Astrocyte of the cerebellum (primary cell): ENCODE measurements at regions not wholly inside any gene's neighbourhood (a gene's known extent, or its start where the extent isn't known, plus 50 kb on each side); places are given as distances from the start of the nearest gene placed in this dataset.
A peak's percentile ranks its signal among the peaks of the same experiment; 100 is the strongest.

Experiments used
- DNase-seq: peaks from one replicate; pipeline ENCODE4 v3.0.0-alpha.2; 2011; ENCODE audit warnings: low read depth
- H3K4me3 ChIP-seq: 2 replicates; pipeline ENCODE4 v1.5.1; 2011; ENCODE audit warnings: mild to moderate bottlenecking, low read depth, low read length, moderate library complexity
- in situ Hi-C: cut with HindIII; loops from 2 replicates; pipeline ENCODE4 v1.10.0; 2017; ENCODE audit warnings: low sequenced_read_pairs
- TF ChIP-seq, protein P1 (sequence below): IDR thresholded peaks from 2 replicates; pipeline ENCODE4 v1.5.1; 2012; ENCODE audit warnings: low read length, low read depth, moderate library complexity, mild to moderate bottlenecking; ENCODE audit errors: missing control alignments

GRCh38 chr4:175469514-175469913, 342.6 kb downstream of the GPM6A start:
- TF ChIP-seq, protein P1, sequence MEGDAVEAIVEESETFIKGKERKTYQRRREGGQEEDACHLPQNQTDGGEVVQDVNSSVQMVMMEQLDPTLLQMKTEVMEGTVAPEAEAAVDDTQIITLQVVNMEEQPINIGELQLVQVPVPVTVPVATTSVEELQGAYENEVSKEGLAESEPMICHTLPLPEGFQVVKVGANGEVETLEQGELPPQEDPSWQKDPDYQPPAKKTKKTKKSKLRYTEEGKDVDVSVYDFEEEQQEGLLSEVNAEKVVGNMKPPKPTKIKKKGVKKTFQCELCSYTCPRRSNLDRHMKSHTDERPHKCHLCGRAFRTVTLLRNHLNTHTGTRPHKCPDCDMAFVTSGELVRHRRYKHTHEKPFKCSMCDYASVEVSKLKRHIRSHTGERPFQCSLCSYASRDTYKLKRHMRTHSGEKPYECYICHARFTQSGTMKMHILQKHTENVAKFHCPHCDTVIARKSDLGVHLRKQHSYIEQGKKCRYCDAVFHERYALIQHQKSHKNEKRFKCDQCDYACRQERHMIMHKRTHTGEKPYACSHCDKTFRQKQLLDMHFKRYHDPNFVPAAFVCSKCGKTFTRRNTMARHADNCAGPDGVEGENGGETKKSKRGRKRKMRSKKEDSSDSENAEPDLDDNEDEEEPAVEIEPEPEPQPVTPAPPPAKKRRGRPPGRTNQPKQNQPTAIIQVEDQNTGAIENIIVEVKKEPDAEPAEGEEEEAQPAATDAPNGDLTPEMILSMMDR = no peak
- no peak overlapping the region for H3K4me3 ChIP-seq
- in situ Hi-C loops = no loop called here
- no peak for DNase-seq

- in situ Hi-C loops = no loop called here
- no peak overlapping the region for H3K4me3 ChIP-seq
- peak; percentile 5 for DNase-seq
- TF ChIP-seq, protein P1 = no peak
Measured at GRCh38 chr4:175470131-175470530, 341.9 kb downstream of the GPM6A start.

DNA sequence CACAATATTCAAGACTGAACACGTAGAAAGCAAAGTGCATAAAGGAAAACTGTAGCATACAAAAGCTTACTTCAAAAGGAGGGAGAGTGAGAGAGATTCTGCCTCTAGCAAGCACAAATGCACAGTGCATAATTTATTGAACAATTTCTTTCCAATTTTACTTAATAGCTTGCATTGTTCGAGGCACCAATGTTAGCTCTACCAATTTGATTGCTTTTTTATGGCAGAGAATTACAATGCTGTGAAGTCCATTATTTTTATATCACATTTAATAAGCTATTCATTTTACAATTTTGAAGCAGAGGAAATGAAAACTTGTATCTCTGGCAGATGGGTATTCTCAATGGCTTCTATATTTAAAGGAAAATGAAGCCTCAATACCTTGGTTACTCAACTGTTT, 331.7 kb downstream of the GPM6A start:
- no peak overlapping the region for H3K4me3 ChIP-seq
- TF ChIP-seq, protein P1 = no peak
- in situ Hi-C loops = no loop called here
- no peak for DNase-seq

- DNase-seq = no peak
- in situ Hi-C loops = no loop called here
- no peak overlapping the region for H3K4me3 ChIP-seq
- TF ChIP-seq, protein P1 = no peak
Measured at GRCh38 chr4:175499735-175500352, 312.2 kb downstream of the GPM6A start.

DNA sequence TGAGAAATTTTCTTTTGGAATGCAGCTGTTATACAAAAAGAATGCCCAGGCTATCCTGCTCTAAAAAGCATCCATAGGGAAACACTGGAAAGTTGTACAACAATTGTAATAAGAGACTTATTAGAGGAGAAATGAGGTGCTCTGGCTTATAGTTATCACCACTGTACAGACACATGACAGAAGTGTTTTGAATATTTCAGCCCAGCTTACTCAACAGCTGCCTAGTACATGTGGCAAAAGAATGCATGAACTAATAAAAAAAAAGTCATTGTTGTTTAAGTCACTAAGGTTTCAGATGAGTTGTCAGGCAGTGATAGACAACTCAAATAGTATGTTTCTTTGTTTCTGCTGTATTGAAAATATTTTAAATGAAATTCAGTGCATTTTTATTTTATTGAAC, 307.7 kb downstream of the GPM6A start:
- in situ Hi-C loops = no loop called here
- H3K4me3 ChIP-seq = no peak overlapping the region
- DNase-seq = no peak
- TF ChIP-seq, protein P1 = no peak

DNA sequence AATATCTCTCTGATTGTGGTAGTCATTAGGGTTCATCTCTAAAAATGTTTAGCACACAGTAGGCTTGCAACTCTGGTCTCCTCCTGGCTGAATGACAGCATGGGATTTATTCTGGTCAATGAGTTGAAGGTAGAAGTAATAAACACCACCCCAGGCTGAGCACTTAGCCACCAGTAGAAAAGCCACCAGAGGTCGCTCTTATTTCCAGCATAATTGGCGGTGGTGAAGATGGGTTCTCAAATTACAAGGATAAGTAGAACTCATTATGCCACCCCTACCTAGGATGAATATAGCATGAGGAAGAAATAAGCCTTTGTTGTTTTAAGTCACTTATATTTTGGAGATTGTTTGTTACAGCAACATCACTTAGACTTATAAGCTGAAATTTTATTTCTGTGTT, 302.7 kb downstream of the GPM6A start:
- TF ChIP-seq, protein P1 = no peak

More for the DNA sequence above, 302.7 kb downstream of the GPM6A start:
- DNase-seq = no peak
- in situ Hi-C loops = no loop called here
- H3K4me3 ChIP-seq = no peak overlapping the region
